ACC112 (cell line): ENCODE measurements at regions not wholly inside any gene's neighbourhood (a gene's known extent, or its start where the extent isn't known, plus 50 kb on each side); places are given as distances from the start of the nearest gene placed in this dataset.

Source experiments
- H2AFZ ChIP-seq: fragments of 200-600 bp; sonication (generic); one replicate; pipeline ENCODE4 v1.6.0; 2017; ENCODE audit warnings: antibody characterized with exemption, low read length; ENCODE audit not compliant: unreplicated experiment
- H3K27ac ChIP-seq: fragments of 200-600 bp; sonication (generic); 2 replicates; pipeline ENCODE4 v1.5.1; 2014; ENCODE audit warnings: low read depth, mild to moderate bottlenecking, antibody characterized with exemption, low read length, moderate library complexity
- H3K27me3 ChIP-seq: fragments of 200-600 bp; sonication (generic); 2 replicates; pipeline ENCODE4 v1.6.1; 2014; ENCODE audit warnings: mild to moderate bottlenecking, antibody characterized with exemption, low read length, moderate library complexity, mixed read lengths; ENCODE audit not compliant: insufficient read depth
- H3K36me3 ChIP-seq: fragments of 200-600 bp; sonication (generic); 2 replicates; pipeline ENCODE4 v1.6.1; 2016; ENCODE audit warnings: mild to moderate bottlenecking, antibody characterized with exemption, low read length, moderate library complexity, mixed read lengths; ENCODE audit not compliant: insufficient read depth
- H3K4me1 ChIP-seq: fragments of 200-600 bp; sonication (generic); one replicate; pipeline ENCODE4 v1.6.1; 2016; ENCODE audit warnings: low read length, mixed read lengths; ENCODE audit not compliant: insufficient read depth, unreplicated experiment, control insufficient read depth
- H3K4me3 ChIP-seq: fragments of 200-600 bp; sonication (generic); 2 replicates; pipeline ENCODE4 v1.5.1; 2014; ENCODE audit warnings: mild to moderate bottlenecking, low read depth, low read length
- H3K79me2 ChIP-seq: fragments of 200-600 bp; sonication (generic); one replicate; pipeline ENCODE4 v1.6.0; 2016; ENCODE audit warnings: low read length; ENCODE audit not compliant: control insufficient read depth, unreplicated experiment, insufficient read depth

GRCh38 chr10:36994886-36995285 lies 130.5 kb upstream of the ANKRD30A start:
- Histone ChIP-seq H3K27me3 (no peaks in the 10 kb centered on the region), H3K79me2 (no peaks in the 10 kb centered on the region), H2AFZ (no peak overlapping the region), H3K4me1 (no peaks in the 10 kb centered on the region), H3K36me3 (no peaks in the 10 kb centered on the region), H3K27ac (no peak overlapping the region), H3K4me3 (no peak overlapping the region)

GRCh38 chr10:36989233-36989632 lies 136.2 kb upstream of the ANKRD30A start:
- Histone ChIP-seq H3K79me2 (no peaks in the 10 kb centered on the region), H3K4me3 (no peak overlapping the region), H3K27ac (no peak overlapping the region), H2AFZ (no peak overlapping the region), H3K27me3 (no peaks in the 10 kb centered on the region), H3K4me1 (no peaks in the 10 kb centered on the region), H3K36me3 (no peaks in the 10 kb centered on the region)

GRCh38 chr10:36946598-36946997 lies 178.8 kb upstream of the ANKRD30A start:
- H3K27me3 ChIP-seq, result no peaks in the 10 kb centered on the region
- no peaks in the 10 kb centered on the region for H3K79me2 ChIP-seq
- H2AFZ ChIP-seq, result no peak overlapping the region
- H3K4me1 ChIP-seq, result no peaks in the 10 kb centered on the region
- no peak overlapping the region for H3K4me3 ChIP-seq
- H3K36me3 ChIP-seq, result no peaks in the 10 kb centered on the region
- no peak overlapping the region for H3K27ac ChIP-seq

- no peaks in the 10 kb centered on the region for H3K79me2 ChIP-seq
- H3K27me3 ChIP-seq, result no peaks in the 10 kb centered on the region
- no peak overlapping the region for H2AFZ ChIP-seq
- no peaks in the 10 kb centered on the region for H3K4me1 ChIP-seq
- no peak overlapping the region for H3K27ac ChIP-seq
- no peak overlapping the region for H3K4me3 ChIP-seq
- no peaks in the 10 kb centered on the region for H3K36me3 ChIP-seq
These were observed 181.9 kb upstream of the ANKRD30A start for GRCh38 chr10:36943544-36943943.

GRCh38 chr10:36942616-36943015 lies 182.8 kb upstream of the ANKRD30A start:
- H3K27ac ChIP-seq, result no peak overlapping the region
- no peak overlapping the region for H2AFZ ChIP-seq
- no peaks in the 10 kb centered on the region for H3K36me3 ChIP-seq
- no peaks in the 10 kb centered on the region for H3K79me2 ChIP-seq
- no peaks in the 10 kb centered on the region for H3K27me3 ChIP-seq
- H3K4me3 ChIP-seq, result no peak overlapping the region
- no peaks in the 10 kb centered on the region for H3K4me1 ChIP-seq

- H2AFZ ChIP-seq, result no peak overlapping the region
- no peaks in the 10 kb centered on the region; the same call in 1 of the 2 replicates for H3K27me3 ChIP-seq
- no peaks in the 10 kb centered on the region for H3K79me2 ChIP-seq
- H3K27ac ChIP-seq, result no peak overlapping the region
- H3K4me3 ChIP-seq, result no peak overlapping the region
- no peaks in the 10 kb centered on the region for H3K4me1 ChIP-seq
- H3K36me3 ChIP-seq, result no peaks in the 10 kb centered on the region
These were observed 222.4 kb upstream of the ANKRD30A start for GRCh38 chr10:36903040-36903439.

- Histone ChIP-seq H3K79me2 (no peaks in the 10 kb centered on the region), H3K27me3 (no peaks in the 10 kb centered on the region), H3K4me1 (no peaks in the 10 kb centered on the region), H3K36me3 (no peaks in the 10 kb centered on the region), H3K4me3 (no peak overlapping the region), H3K27ac (no peak overlapping the region), H2AFZ (no peak overlapping the region)
These were observed 225.7 kb upstream of the ANKRD30A start for GRCh38 chr10:36899652-36900051.

GRCh38 chr10:36888925-36889573 lies 236.3 kb upstream of the ANKRD30A start:
- no peak overlapping the region for H3K4me3 ChIP-seq
- H3K4me1 ChIP-seq, result no peaks in the 10 kb centered on the region
- H3K36me3 ChIP-seq, result no peaks in the 10 kb centered on the region
- H3K27me3 ChIP-seq, result no peaks in the 10 kb centered on the region
- H3K27ac ChIP-seq, result no peak overlapping the region
- H2AFZ ChIP-seq, result no peak overlapping the region
- H3K79me2 ChIP-seq, result no peaks in the 10 kb centered on the region

GRCh38 chr10:36886303-36886891 lies 239.0 kb upstream of the ANKRD30A start:
- Histone ChIP-seq H2AFZ (no peak overlapping the region), H3K27ac (no peak overlapping the region), H3K79me2 (no peaks in the 10 kb centered on the region), H3K4me3 (no peak overlapping the region), H3K4me1 (no peaks in the 10 kb centered on the region), H3K27me3 (no peaks in the 10 kb centered on the region), H3K36me3 (no peaks in the 10 kb centered on the region)

- no peaks in the 10 kb centered on the region for H3K4me1 ChIP-seq
- H3K79me2 ChIP-seq, result no peaks in the 10 kb centered on the region
- H3K4me3 ChIP-seq, result no peak overlapping the region
- no peak overlapping the region for H2AFZ ChIP-seq
- H3K27me3 ChIP-seq, result no peaks in the 10 kb centered on the region
- no peak overlapping the region for H3K27ac ChIP-seq
- no peaks in the 10 kb centered on the region for H3K36me3 ChIP-seq
These were observed 239.7 kb upstream of the ANKRD30A start for GRCh38 chr10:36885746-36886145.

- Histone ChIP-seq H3K4me1 (no peaks in the 10 kb centered on the region), H3K79me2 (no peaks in the 10 kb centered on the region), H2AFZ (no peak overlapping the region), H3K4me3 (no peak overlapping the region), H3K27me3 (no peaks in the 10 kb centered on the region), H3K36me3 (no peaks in the 10 kb centered on the region), H3K27ac (no peak overlapping the region)
These were observed 242.6 kb upstream of the ANKRD30A start for GRCh38 chr10:36882781-36883180.
